Esophagus squamous epithelium (tissue), 5 donors: ENCODE measurements at regions not wholly inside any gene's neighbourhood (a gene's known extent, or its start where the extent isn't known, plus 50 kb on each side); places are given as distances from the start of the nearest gene placed in this dataset.

ENCODE experiments used
- DNase-seq: peaks from one replicate; lab custom pipeline; 2025; lab: John Stamatoyannopoulos, UW
- H3K27ac ChIP-seq, 4 donors: fragments of 200-600 bp; sonication (generic); one replicate each; pipeline ENCODE4 v1.5.1; 2016 to 2019; ENCODE audit warnings: mild to moderate bottlenecking in 1 of 4
- H3K27me3 ChIP-seq, 4 donors: fragments of 200-600 bp; sonication (generic); 1 replicate in 3 of 4; 2 replicates in 1 of 4; pipeline versions ENCODE4 v1.5.1 to v1.6.0; 2017 to 2021; ENCODE audit warnings: antibody characterized with exemption in 1 of 4
- H3K36me3 ChIP-seq, 3 donors: fragments of 200-600 bp; sonication (generic); one replicate each; pipeline ENCODE4 v1.5.1; 2016 to 2019
- H3K4me1 ChIP-seq, 3 donors: fragments of 200-600 bp; sonication (generic); one replicate each; pipeline ENCODE4 v1.5.1; 2017 to 2019
- H3K4me3 ChIP-seq, 4 donors: fragments of 200-600 bp; sonication (generic); 1 replicate in 3 of 4; 2 replicates in 1 of 4; pipeline ENCODE4 v1.5.1; 2016 to 2019; ENCODE audit warnings: mild to moderate bottlenecking in 2 of 4, moderate library complexity in 1 of 4
- H3K9me3 ChIP-seq, 3 donors: fragments of 200-600 bp; sonication (generic); one replicate each; pipeline ENCODE4 v1.5.1; 2016 to 2019
- CTCF ChIP-seq, 6 experiments: fragments of 450-650 bp in 4 of 6; fragments of 200-600 bp in 2 of 6; sonication (generic) in 2 of 6; IDR thresholded peaks; one replicate each; pipeline ENCODE4 v1.5.1; 2016 to 2019; ENCODE audit warnings: antibody characterized with exemption in 6 of 6, mild to moderate bottlenecking in 4 of 6, moderate library complexity in 4 of 6
- POLR2A ChIP-seq, 4 donors: fragments of 450-650 bp; IDR thresholded peaks; one replicate each; pipeline ENCODE4 v1.6.1; 2017; ENCODE audit warnings: antibody characterized with exemption in 4 of 4, mild to moderate bottlenecking in 4 of 4, moderate library complexity in 3 of 4
- WGBS, 2 donors: methylation state at CpG; one replicate each; pipeline ENCODE4 v1.1.5; 2018; 5-methylcytosine and 5-hydroxymethylcytosine counted together
- intact Hi-C: fragments of 100-400 bp; cut with DNase I; formaldehyde crosslinking; loops from one replicate; pipeline ENCODE4 v1.15.0; 2022
- donor health status: DM: yes; HTN: yes; CAD: no.

GRCh38 chr7:52940481-52940880, 95.0 kb upstream of the POM121L12 start:
- no peak overlapping the region for H3K27ac ChIP-seq
- 41 to 48% methylated on average over 3 of the region's 3 CpGs for WGBS, 2 donors

GRCh38 chr7:52938455-52939133, 96.8 kb upstream of the POM121L12 start:
- no peaks in the 10 kb centered on the region for H3K36me3 ChIP-seq
- no peak overlapping the region for H3K27ac ChIP-seq
- no peaks in the 10 kb centered on the region for H3K4me1 ChIP-seq
- H3K27me3 ChIP-seq: no peaks in the 10 kb centered on the region
- no peak overlapping the region for H3K4me3 ChIP-seq
- no peaks in the 10 kb centered on the region for H3K9me3 ChIP-seq
- DNase-seq: no peak
- intact Hi-C loops: no loop called here
- TF ChIP-seq CTCF (IDR thresholded peaks at IDR 0.05): no peak
- no peak for TF ChIP-seq POLR2A (IDR thresholded peaks at IDR 0.05)

More at GRCh38 chr7:52940481-52940880, 95.0 kb upstream of the POM121L12 start:
- intact Hi-C loops: no loop called here
- Histone ChIP-seq H3K9me3 (no peaks in the 10 kb centered on the region), H3K27me3 (no peaks in the 10 kb centered on the region), H3K36me3 (no peaks in the 10 kb centered on the region), H3K4me3 (no peak overlapping the region), H3K4me1 (no peaks in the 10 kb centered on the region)
- TF ChIP-seq CTCF (IDR thresholded peaks at IDR 0.05) (no peak), POLR2A (IDR thresholded peaks at IDR 0.05) (no peak)
- DNase-seq: no peak

- intact Hi-C loops: no loop called here
- no peak for TF ChIP-seq POLR2A (IDR thresholded peaks at IDR 0.05)
- TF ChIP-seq CTCF (IDR thresholded peaks at IDR 0.05): no peak
- 36 to 44% methylated on average over 2 of the region's 2 CpGs for WGBS, 2 donors
Measured at GRCh38 chr7:52936750-52937149, 98.7 kb upstream of the POM121L12 start.

GRCh38 chr7:52928591-52928990, 106.8 kb upstream of the POM121L12 start:
- 30 to 40% methylated on average over 3 of the region's 3 CpGs for WGBS, 2 donors
- no peak overlapping the region for H3K4me3 ChIP-seq

More at GRCh38 chr7:52936750-52937149, 98.7 kb upstream of the POM121L12 start:
- Histone ChIP-seq H3K4me3 (no peak overlapping the region), H3K36me3 (no peaks in the 10 kb centered on the region), H3K27ac (no peak overlapping the region), H3K27me3 (no peaks in the 10 kb centered on the region), H3K4me1 (no peaks in the 10 kb centered on the region), H3K9me3 (no peaks in the 10 kb centered on the region)
- DNase-seq: no peak

More at GRCh38 chr7:52928591-52928990, 106.8 kb upstream of the POM121L12 start:
- DNase-seq: no peak
- no peaks in the 10 kb centered on the region for H3K4me1 ChIP-seq
- intact Hi-C loops: no loop called here
- no peaks in the 10 kb centered on the region for H3K9me3 ChIP-seq
- no peaks in the 10 kb centered on the region for H3K27me3 ChIP-seq
- TF ChIP-seq CTCF (IDR thresholded peaks at IDR 0.05) (no peak), POLR2A (IDR thresholded peaks at IDR 0.05) (no peak)
- no peak overlapping the region for H3K27ac ChIP-seq
- no peaks in the 10 kb centered on the region for H3K36me3 ChIP-seq
